HL-60/S4 treated with phorbol 12-myristate 13-acetate at 8.2 ng/mL for 4 days and 3 days (cell line): ENCODE measurements at regions not wholly inside any gene's neighbourhood (a gene's known extent, or its start where the extent isn't known, plus 50 kb on each side); places are given as distances from the start of the nearest gene placed in this dataset.

Experiments used
- in situ Hi-C: fragments of 300-500 bp; cut with MboI; formaldehyde crosslinking; loops from 2 replicates; pipeline ENCODE4 v1.15.0; 2022; ENCODE audit warnings: low sequenced_read_pairs

GRCh38 chr12:92294676-92295440 lies 149.2 kb upstream of the BTG1 start:
- in situ Hi-C loops = no loop called here

- in situ Hi-C loops = no loop called here
Measured at GRCh38 chr12:92292016-92292415, 146.4 kb upstream of the BTG1 start.

GRCh38 chr12:92290886-92291285 lies 145.2 kb upstream of the BTG1 start:
- in situ Hi-C loops = no loop called here

GRCh38 chr12:92290350-92290695 lies 144.7 kb upstream of the BTG1 start:
- in situ Hi-C loops = no loop called here

GRCh38 chr12:92289629-92290349 lies 144.1 kb upstream of the BTG1 start:
- in situ Hi-C loops = no loop called here

GRCh38 chr12:92288561-92288960 lies 142.9 kb upstream of the BTG1 start:
- in situ Hi-C loops = no loop called here

- in situ Hi-C loops = no loop called here
Measured at GRCh38 chr12:92278378-92278828, 132.8 kb upstream of the BTG1 start.

- in situ Hi-C loops = no loop called here
Measured at GRCh38 chr12:92277795-92278194, 132.1 kb upstream of the BTG1 start.

GRCh38 chr12:92276276-92276675 lies 130.6 kb upstream of the BTG1 start:
- in situ Hi-C loops = no loop called here

- in situ Hi-C loops = no loop called here
Measured at GRCh38 chr12:92275443-92276154, 130.0 kb upstream of the BTG1 start.

GRCh38 chr12:92273076-92273475 lies 127.4 kb upstream of the BTG1 start:
- in situ Hi-C loops = no loop called here

GRCh38 chr12:92272061-92272964 lies 126.7 kb upstream of the BTG1 start:
- in situ Hi-C loops = no loop called here

- in situ Hi-C loops = no loop called here
Measured at GRCh38 chr12:92271341-92271740, 125.7 kb upstream of the BTG1 start.

GRCh38 chr12:92270521-92270920 lies 124.9 kb upstream of the BTG1 start:
- in situ Hi-C loops = no loop called here

GRCh38 chr12:92268946-92269345 lies 123.3 kb upstream of the BTG1 start:
- in situ Hi-C loops = no loop called here

- in situ Hi-C loops = no loop called here
Measured at GRCh38 chr12:92261692-92262091, 116.0 kb upstream of the BTG1 start.

GRCh38 chr12:92261071-92261470 lies 115.4 kb upstream of the BTG1 start:
- in situ Hi-C loops = no loop called here

- in situ Hi-C loops = no loop called here
Measured at GRCh38 chr12:92259696-92260251, 114.1 kb upstream of the BTG1 start.

GRCh38 chr12:92259291-92259690 lies 113.6 kb upstream of the BTG1 start:
- in situ Hi-C loops = no loop called here

GRCh38 chr12:92257261-92257660 lies 111.6 kb upstream of the BTG1 start:
- in situ Hi-C loops = no loop called here
